Keratinocyte (primary cell): ENCODE measurements at regions not wholly inside any gene's neighbourhood (a gene's known extent, or its start where the extent isn't known, plus 50 kb on each side); places are given as distances from the start of the nearest gene placed in this dataset.

Experiments
- DNase-seq: peaks from one replicate; pipeline ENCODE4 v3.0.0-alpha.2; 2011; ENCODE audit warnings: low read depth, missing footprints, low spot score
- FAIRE-seq: peaks from 2 replicates; lab custom pipeline; 2011; peaks lifted over from hg19 to GRCh38; lab: Jason Lieb, UNC
- H2AFZ ChIP-seq: 2 replicates; pipeline ENCODE4 v1.6.0; 2012; ENCODE audit warnings: low read length, control low read depth, inconsistent platforms; ENCODE audit not compliant: control insufficient read depth
- H3K27ac ChIP-seq: 2 replicates; pipeline ENCODE4 v1.5.1; 2011; ENCODE audit warnings: low read length; ENCODE audit not compliant: control insufficient read depth, insufficient read depth
- H3K27me3 ChIP-seq: 3 replicates; pipeline ENCODE4 v1.6.0; 2011; ENCODE audit warnings: low read length; ENCODE audit not compliant: control insufficient read depth, insufficient read depth; ENCODE audit errors: extremely low read depth
- H3K36me3 ChIP-seq, 2 experiments: 2 replicates in 1 of 2; 3 replicates in 1 of 2; pipeline ENCODE4 v1.5.1; 2011; ENCODE audit warnings: low read length in 2 of 2, mild to moderate bottlenecking in 1 of 2; ENCODE audit not compliant: control insufficient read depth in 2 of 2, insufficient read depth in 2 of 2; ENCODE audit errors: extremely low read depth in 1 of 2
- H3K4me1 ChIP-seq: 3 replicates; pipeline ENCODE4 v1.5.1; 2011; ENCODE audit warnings: low read length; ENCODE audit not compliant: control insufficient read depth, insufficient read depth; ENCODE audit errors: extremely low read depth
- H3K4me2 ChIP-seq: 3 replicates; pipeline ENCODE4 v1.6.0; 2011; ENCODE audit warnings: low read depth, low read length; ENCODE audit not compliant: control insufficient read depth, insufficient read depth; ENCODE audit errors: extremely low read depth
- H3K4me3 ChIP-seq, 3 experiments: fragments of 200-600 bp in 1 of 3; sonication (generic) in 1 of 3; 2 replicates in 2 of 3; 3 replicates in 1 of 3; pipeline ENCODE4 v1.5.1; 2011 to 2016; ENCODE audit warnings: low read length in 3 of 3, mild to moderate bottlenecking in 3 of 3, control low read depth in 2 of 3, inconsistent platforms in 1 of 3, low read depth in 1 of 3, mixed read lengths in 1 of 3, mixed run types in 1 of 3, moderate library complexity in 1 of 3; ENCODE audit not compliant: control insufficient read depth in 2 of 3, insufficient read depth in 2 of 3; ENCODE audit errors: extremely low read depth in 1 of 3
- H3K79me2 ChIP-seq: 2 replicates; pipeline ENCODE4 v1.6.0; 2012; ENCODE audit warnings: low read length; ENCODE audit not compliant: control insufficient read depth, insufficient read depth
- H3K9ac ChIP-seq: 3 replicates; pipeline ENCODE4 v1.6.0; 2011; ENCODE audit warnings: low read length; ENCODE audit not compliant: control insufficient read depth, insufficient read depth; ENCODE audit errors: extremely low read depth
- H3K9me1 ChIP-seq: 3 replicates; pipeline ENCODE4 v1.6.0; 2011; ENCODE audit warnings: low read length; ENCODE audit not compliant: control insufficient read depth, insufficient read depth; ENCODE audit errors: extremely low read depth
- H3K9me3 ChIP-seq: 2 replicates; pipeline ENCODE4 v1.5.1; 2012; ENCODE audit warnings: low read depth, low read length; ENCODE audit not compliant: control insufficient read depth
- H4K20me1 ChIP-seq: 3 replicates; pipeline ENCODE4 v1.6.0; 2011; ENCODE audit warnings: low read length; ENCODE audit not compliant: control insufficient read depth, insufficient read depth; ENCODE audit errors: extremely low read depth
- EZH2 ChIP-seq: IDR thresholded peaks from one replicate; pipeline ENCODE4 v1.6.1; 2012; ENCODE audit warnings: inconsistent platforms, mild to moderate bottlenecking, low read length, moderate library complexity
- dilution Hi-C: fragments of 300-500 bp; cut with MboI; formaldehyde crosslinking; loops from one replicate; pipeline ENCODE4 v1.7.0; 2020; ENCODE audit warnings: low sequenced_read_pairs; ENCODE audit not compliant: extremely low pct_ligation_motif_present
- TF ChIP-seq, protein P1 (sequence below), 3 experiments: IDR thresholded peaks in 1 of 3; conservative IDR thresholded peaks in 1 of 3; optimal IDR thresholded peaks in 1 of 3; 2 replicates in 2 of 3; 3 replicates in 1 of 3; pipeline versions ENCODE3 to v1.5.1; 2011; ENCODE audit warnings: low read length in 3 of 3, mild to moderate bottlenecking in 3 of 3, moderate library complexity in 2 of 3, control low read depth in 1 of 3, inconsistent platforms in 1 of 3; ENCODE audit not compliant: insufficient read depth in 2 of 3; ENCODE audit errors: extremely low read depth in 1 of 3

- no peak for FAIRE-seq
These were observed 177.3 kb upstream of the CAMK1G start for GRCh38 chr1:209406168-209406567.

GRCh38 chr1:209406595-209406994 lies 176.9 kb upstream of the CAMK1G start:
- DNase-seq (no peak), FAIRE-seq (peak; percentile 69)
- Histone ChIP-seq H3K27ac (peak overlapping the region; percentile 91), H3K9me1 (no peaks in the 10 kb centered on the region), H3K4me1 (peaks cover 74% of the 10 kb centered on the region), H3K4me2 (peak overlapping the region; percentile 7), H3K9me3 (no peaks in the 10 kb centered on the region), H3K79me2 (no peaks in the 10 kb centered on the region), H4K20me1 (no peaks in the 10 kb centered on the region), H3K4me3 (no peak overlapping the region), H3K27me3 (no peaks in the 10 kb centered on the region), H2AFZ (no peak overlapping the region), H3K9ac (no peak overlapping the region), H3K36me3 (no peaks in the 10 kb centered on the region)
- dilution Hi-C loops, result no loop called here
- TF ChIP-seq EZH2, result no peak
- TF ChIP-seq, protein P1, sequence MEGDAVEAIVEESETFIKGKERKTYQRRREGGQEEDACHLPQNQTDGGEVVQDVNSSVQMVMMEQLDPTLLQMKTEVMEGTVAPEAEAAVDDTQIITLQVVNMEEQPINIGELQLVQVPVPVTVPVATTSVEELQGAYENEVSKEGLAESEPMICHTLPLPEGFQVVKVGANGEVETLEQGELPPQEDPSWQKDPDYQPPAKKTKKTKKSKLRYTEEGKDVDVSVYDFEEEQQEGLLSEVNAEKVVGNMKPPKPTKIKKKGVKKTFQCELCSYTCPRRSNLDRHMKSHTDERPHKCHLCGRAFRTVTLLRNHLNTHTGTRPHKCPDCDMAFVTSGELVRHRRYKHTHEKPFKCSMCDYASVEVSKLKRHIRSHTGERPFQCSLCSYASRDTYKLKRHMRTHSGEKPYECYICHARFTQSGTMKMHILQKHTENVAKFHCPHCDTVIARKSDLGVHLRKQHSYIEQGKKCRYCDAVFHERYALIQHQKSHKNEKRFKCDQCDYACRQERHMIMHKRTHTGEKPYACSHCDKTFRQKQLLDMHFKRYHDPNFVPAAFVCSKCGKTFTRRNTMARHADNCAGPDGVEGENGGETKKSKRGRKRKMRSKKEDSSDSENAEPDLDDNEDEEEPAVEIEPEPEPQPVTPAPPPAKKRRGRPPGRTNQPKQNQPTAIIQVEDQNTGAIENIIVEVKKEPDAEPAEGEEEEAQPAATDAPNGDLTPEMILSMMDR (optimal IDR thresholded peaks at IDR 0.05 in 1 of 3, IDR thresholded peaks at IDR 0.05 in 1 of 3, conservative IDR thresholded peaks at IDR 0.05 in 1 of 3; ENCODE audit: extremely low read depth in 1 of 3, insufficient read depth in 2 of 3, low read length in 3 of 3), result no peak

More at GRCh38 chr1:209406168-209406567, 177.3 kb upstream of the CAMK1G start:
- H4K20me1 ChIP-seq, result no peaks in the 10 kb centered on the region
- H2AFZ ChIP-seq, result no peak overlapping the region
- H3K27me3 ChIP-seq, result no peaks in the 10 kb centered on the region
- TF ChIP-seq, protein P1 (optimal IDR thresholded peaks at IDR 0.05 in 1 of 3, IDR thresholded peaks at IDR 0.05 in 1 of 3, conservative IDR thresholded peaks at IDR 0.05 in 1 of 3; ENCODE audit: extremely low read depth in 1 of 3, insufficient read depth in 2 of 3, low read length in 3 of 3), result no peak
- no peak for TF ChIP-seq EZH2
- no peak for DNase-seq
- dilution Hi-C loops, result no loop called here
- H3K9me3 ChIP-seq, result no peaks in the 10 kb centered on the region
- H3K36me3 ChIP-seq, result no peaks in the 10 kb centered on the region
- H3K4me1 ChIP-seq, result peaks cover 71% of the 10 kb centered on the region
- peak overlapping the region; percentile 91 for H3K27ac ChIP-seq
- peak overlapping the region; percentile 51 for H3K9ac ChIP-seq
- H3K9me1 ChIP-seq, result no peaks in the 10 kb centered on the region
- H3K4me2 ChIP-seq, result peak overlapping the region; percentile 81
- no peaks in the 10 kb centered on the region for H3K79me2 ChIP-seq
- H3K4me3 ChIP-seq, result no peak overlapping the region
